ENCODE measurements at regions not wholly inside any gene's neighbourhood (a gene's known extent, or its start where the extent isn't known, plus 50 kb on each side); places are given as distances from the start of the nearest gene placed in this dataset.

DNA sequence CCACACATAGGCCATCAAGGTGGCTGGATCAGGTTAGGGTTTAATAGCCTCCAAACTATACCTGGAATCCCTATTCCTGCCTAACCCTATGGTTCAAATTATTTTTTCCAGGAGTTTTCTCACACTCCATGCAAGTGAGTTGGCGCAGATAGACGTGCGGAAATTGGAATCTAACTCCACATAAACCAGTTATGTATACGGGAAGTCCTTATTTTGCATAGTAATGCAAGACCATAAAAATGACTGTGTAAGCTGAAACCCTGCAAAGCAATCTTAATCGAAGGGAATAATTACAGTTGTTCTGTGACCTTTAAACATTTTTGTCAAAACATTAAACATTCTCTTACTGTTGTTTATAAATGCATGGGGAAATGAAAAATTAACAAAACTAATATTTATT, 200.1 kb upstream of the SIX2 start:
- no peak overlapping the region for H3K4me3 ChIP-seq (ENCODE audit: low read depth, low read length)
- TF ChIP-seq, protein P1, sequence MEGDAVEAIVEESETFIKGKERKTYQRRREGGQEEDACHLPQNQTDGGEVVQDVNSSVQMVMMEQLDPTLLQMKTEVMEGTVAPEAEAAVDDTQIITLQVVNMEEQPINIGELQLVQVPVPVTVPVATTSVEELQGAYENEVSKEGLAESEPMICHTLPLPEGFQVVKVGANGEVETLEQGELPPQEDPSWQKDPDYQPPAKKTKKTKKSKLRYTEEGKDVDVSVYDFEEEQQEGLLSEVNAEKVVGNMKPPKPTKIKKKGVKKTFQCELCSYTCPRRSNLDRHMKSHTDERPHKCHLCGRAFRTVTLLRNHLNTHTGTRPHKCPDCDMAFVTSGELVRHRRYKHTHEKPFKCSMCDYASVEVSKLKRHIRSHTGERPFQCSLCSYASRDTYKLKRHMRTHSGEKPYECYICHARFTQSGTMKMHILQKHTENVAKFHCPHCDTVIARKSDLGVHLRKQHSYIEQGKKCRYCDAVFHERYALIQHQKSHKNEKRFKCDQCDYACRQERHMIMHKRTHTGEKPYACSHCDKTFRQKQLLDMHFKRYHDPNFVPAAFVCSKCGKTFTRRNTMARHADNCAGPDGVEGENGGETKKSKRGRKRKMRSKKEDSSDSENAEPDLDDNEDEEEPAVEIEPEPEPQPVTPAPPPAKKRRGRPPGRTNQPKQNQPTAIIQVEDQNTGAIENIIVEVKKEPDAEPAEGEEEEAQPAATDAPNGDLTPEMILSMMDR (IDR thresholded peaks at IDR 0.05; ENCODE audit: borderline replicate concordance, insufficient read depth, low read depth, low read length) = no peak

GRCh38 chr2:45207101-45207500, 197.8 kb upstream of the SIX2 start:
- TF ChIP-seq, protein P1 (IDR thresholded peaks at IDR 0.05; ENCODE audit: borderline replicate concordance, insufficient read depth, low read depth, low read length) = no peak
- no peak overlapping the region for H3K4me3 ChIP-seq (ENCODE audit: low read depth, low read length)

- TF ChIP-seq, protein P1 (IDR thresholded peaks at IDR 0.05; ENCODE audit: borderline replicate concordance, insufficient read depth, low read depth, low read length) = no peak
- H3K4me3 ChIP-seq (ENCODE audit: low read depth, low read length) = no peak overlapping the region
Measured at GRCh38 chr2:45205985-45206384, 196.7 kb upstream of the SIX2 start.

DNA sequence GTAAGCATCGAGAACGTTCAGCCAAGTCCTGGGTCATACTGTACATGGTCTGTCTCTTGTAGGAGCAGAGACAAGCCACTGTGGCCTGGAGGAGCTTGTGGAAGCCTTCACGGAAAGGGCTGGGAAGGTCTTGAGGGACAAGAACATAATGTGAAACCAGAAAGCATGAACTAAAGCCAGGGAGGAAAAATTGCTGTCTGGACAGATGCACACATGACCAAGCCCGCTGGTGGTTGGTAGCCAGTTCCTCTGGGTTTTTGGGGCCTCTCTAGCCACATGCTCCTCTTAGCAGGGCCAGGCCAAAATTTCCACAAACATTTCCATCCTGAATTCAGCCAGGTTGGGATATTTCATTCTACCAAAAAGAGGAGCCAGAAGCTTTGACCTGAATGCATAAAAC, 196.2 kb upstream of the SIX2 start:
- TF ChIP-seq, protein P1 (IDR thresholded peaks at IDR 0.05; ENCODE audit: borderline replicate concordance, insufficient read depth, low read depth, low read length) = no peak
- no peak overlapping the region for H3K4me3 ChIP-seq (ENCODE audit: low read depth, low read length)

DNA sequence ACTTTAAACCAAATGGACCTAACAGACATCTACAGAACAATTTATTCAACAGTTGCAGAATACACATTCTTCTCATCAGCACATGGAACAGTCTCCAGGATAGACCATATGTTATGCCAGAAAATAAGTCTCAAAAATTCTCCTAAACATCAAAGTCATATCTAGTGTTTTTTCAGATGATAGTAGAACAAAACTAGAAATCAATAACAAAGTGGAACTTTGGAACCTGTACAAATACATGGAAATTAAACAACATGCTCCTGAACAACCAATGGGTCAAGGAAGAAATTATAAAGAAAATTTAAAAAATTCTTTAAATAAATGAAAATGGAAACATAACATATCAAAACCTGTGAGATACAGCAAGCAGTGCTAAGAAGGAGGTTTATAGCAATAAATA, 194.1 kb upstream of the SIX2 start:
- TF ChIP-seq, protein P1 (IDR thresholded peaks at IDR 0.05; ENCODE audit: borderline replicate concordance, insufficient read depth, low read depth, low read length) = no peak
- H3K4me3 ChIP-seq (ENCODE audit: low read depth, low read length) = no peak overlapping the region

GRCh38 chr2:45199973-45200372, 190.7 kb upstream of the SIX2 start:
- no peak overlapping the region for H3K4me3 ChIP-seq (ENCODE audit: low read depth, low read length)
- TF ChIP-seq, protein P1 (IDR thresholded peaks at IDR 0.05; ENCODE audit: borderline replicate concordance, insufficient read depth, low read depth, low read length) = no peak

DNA sequence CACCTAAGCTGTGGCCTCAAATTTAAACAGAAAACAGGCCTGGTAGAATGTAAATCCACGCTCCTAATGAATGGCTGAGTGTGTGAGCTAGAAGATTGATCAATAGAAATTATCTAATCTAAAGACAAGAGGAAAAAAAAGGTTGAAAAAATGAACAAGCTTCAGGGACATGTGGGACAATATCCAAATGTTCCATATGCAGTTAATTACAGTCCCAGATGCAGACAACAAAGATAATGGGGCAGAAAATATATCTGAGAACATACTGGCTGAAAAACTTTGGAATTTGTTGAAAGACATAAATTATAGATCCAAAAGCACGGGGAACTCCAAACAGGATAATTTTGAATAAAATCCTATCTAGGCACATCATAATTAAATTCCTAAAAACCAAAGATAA, 186.7 kb upstream of the SIX2 start:
- H3K4me3 ChIP-seq (ENCODE audit: low read depth, low read length) = no peak overlapping the region
- TF ChIP-seq, protein P1 (IDR thresholded peaks at IDR 0.05; ENCODE audit: borderline replicate concordance, insufficient read depth, low read depth, low read length) = no peak
